H9 (cell line): ENCODE measurements at regions not wholly inside any gene's neighbourhood (a gene's known extent, or its start where the extent isn't known, plus 50 kb on each side); places are given as distances from the start of the nearest gene placed in this dataset.

ENCODE experiments used
- DNase-seq: peaks from one replicate; pipeline ENCODE4 v3.0.0-alpha.2; 2017
- H2AFZ ChIP-seq: one replicate; pipeline ENCODE4 v1.6.1; 2013; ENCODE audit warnings: mild to moderate bottlenecking, low read length, control low read depth, moderate library complexity
- H2AK5ac ChIP-seq: 2 replicates; pipeline ENCODE4 v1.6.1; 2013; ENCODE audit warnings: low read length, control low read depth, mixed read lengths; ENCODE audit not compliant: insufficient read length
- H2BK120ac ChIP-seq: one replicate; pipeline ENCODE4 v1.6.1; 2013; ENCODE audit warnings: low read depth, mild to moderate bottlenecking, low read length, control low read depth, inconsistent platforms; ENCODE audit not compliant: poor library complexity, severe bottlenecking
- H2BK12ac ChIP-seq: 2 replicates; pipeline ENCODE4 v1.6.1; 2013; ENCODE audit warnings: low read length, control low read depth, mixed read lengths, low read depth; ENCODE audit not compliant: insufficient read length
- H2BK15ac ChIP-seq: 2 replicates; pipeline ENCODE4 v1.6.1; 2013; ENCODE audit warnings: low read depth, low read length, control low read depth
- H2BK20ac ChIP-seq: one replicate; pipeline ENCODE4 v1.6.1; 2013; ENCODE audit warnings: low read depth, mild to moderate bottlenecking, low read length, control low read depth, inconsistent platforms; ENCODE audit not compliant: poor library complexity, severe bottlenecking
- H2BK5ac ChIP-seq: 2 replicates; pipeline ENCODE4 v1.6.1; 2013; ENCODE audit warnings: low read length, control low read depth, mixed read lengths; ENCODE audit not compliant: insufficient read length
- H3K14ac ChIP-seq: 2 replicates; pipeline ENCODE4 v1.6.1; 2013; ENCODE audit warnings: low read length, control low read depth; ENCODE audit not compliant: insufficient read depth
- H3K18ac ChIP-seq: 2 replicates; pipeline ENCODE4 v1.6.1; 2013; ENCODE audit warnings: low read depth, mild to moderate bottlenecking, mixed read lengths, low read length, control low read depth; ENCODE audit not compliant: insufficient read length
- H3K23ac ChIP-seq: 2 replicates; pipeline ENCODE4 v1.6.1; 2013; ENCODE audit warnings: low read length, control low read depth, mixed read lengths, low read depth; ENCODE audit not compliant: insufficient read length
- H3K23me2 ChIP-seq: 2 replicates; pipeline ENCODE4 v1.6.1; 2013; ENCODE audit warnings: low read depth, mild to moderate bottlenecking, mixed read lengths, low read length, control low read depth; ENCODE audit not compliant: insufficient read length, poor library complexity, severe bottlenecking
- H3K27ac ChIP-seq: 2 replicates; pipeline ENCODE4 v1.5.1; 2013; ENCODE audit warnings: low read length, control low read depth, mixed read lengths, low read depth; ENCODE audit not compliant: insufficient read length
- H3K27me3 ChIP-seq: 2 replicates; pipeline ENCODE4 v1.6.1; 2013; ENCODE audit warnings: low read length, control low read depth, inconsistent platforms; ENCODE audit not compliant: insufficient read depth
- H3K4ac ChIP-seq: 2 replicates; pipeline ENCODE4 v1.6.1; 2013; ENCODE audit warnings: low read depth, mild to moderate bottlenecking, control low read depth, inconsistent platforms, low read length, moderate library complexity
- H3K4me1 ChIP-seq: 2 replicates; pipeline ENCODE4 v1.6.1; 2013; ENCODE audit warnings: low read length, control low read depth, inconsistent platforms; ENCODE audit not compliant: insufficient read depth
- H3K4me2 ChIP-seq: 2 replicates; pipeline ENCODE4 v1.6.1; 2013; ENCODE audit warnings: low read length, control low read depth, mixed read lengths; ENCODE audit not compliant: insufficient read length, insufficient read depth
- H3K56ac ChIP-seq: 2 replicates; pipeline ENCODE4 v1.6.1; 2013; ENCODE audit warnings: low read depth, mild to moderate bottlenecking, mixed read lengths, low read length, control low read depth; ENCODE audit not compliant: insufficient read length
- H3K79me1 ChIP-seq: 2 replicates; pipeline ENCODE4 v1.6.1; 2013; ENCODE audit warnings: low read depth, mild to moderate bottlenecking, moderate library complexity, low read length, control low read depth, inconsistent platforms; ENCODE audit not compliant: insufficient read depth, poor library complexity, severe bottlenecking
- H3K79me2 ChIP-seq: 2 replicates; pipeline ENCODE4 v1.6.1; 2013; ENCODE audit warnings: low read length, control low read depth, inconsistent platforms; ENCODE audit not compliant: insufficient read depth
- H3K9ac ChIP-seq: 2 replicates; pipeline ENCODE4 v1.6.1; 2013; ENCODE audit warnings: low read length, control low read depth, mixed read lengths; ENCODE audit not compliant: insufficient read length; ENCODE audit errors: extremely low read depth
- H3K9me3 ChIP-seq: one replicate; pipeline ENCODE4 v1.6.1; 2013; ENCODE audit warnings: low read depth, low read length, inconsistent platforms; ENCODE audit not compliant: control insufficient read depth
- H3T11ph ChIP-seq: one replicate; pipeline ENCODE4 v1.6.1; 2013; ENCODE audit warnings: mild to moderate bottlenecking, low read length, control low read depth, inconsistent platforms
- H4K20me1 ChIP-seq: one replicate; pipeline ENCODE4 v1.6.1; 2013; ENCODE audit not compliant: control insufficient read depth, insufficient read length, insufficient read depth
- H4K5ac ChIP-seq: 2 replicates; pipeline ENCODE4 v1.6.1; 2013; ENCODE audit warnings: low read depth, mild to moderate bottlenecking, mixed read lengths, low read length, control low read depth; ENCODE audit not compliant: insufficient read length
- H4K8ac ChIP-seq: replicated peaks from 2 replicates; pipeline ENCODE4 v1.6.1; 2013; ENCODE audit warnings: low read length, control low read depth, mixed read lengths, low read depth; ENCODE audit not compliant: insufficient read length
- H4K91ac ChIP-seq: 2 replicates; pipeline ENCODE4 v1.6.1; 2013; ENCODE audit warnings: low read depth, mild to moderate bottlenecking, moderate library complexity, mixed read lengths, low read length, control low read depth; ENCODE audit not compliant: insufficient read length
- H3K27ac Mint-ChIP-seq, 3 experiments: 2 replicates in 2 of 3; 3 replicates in 1 of 3; pipeline ENCODE4 v1.8.0; 2020 to 2021; ENCODE audit warnings: mixed read lengths in 3 of 3, mild to moderate bottlenecking in 1 of 3, moderate library complexity in 1 of 3
- H3K27me3 Mint-ChIP-seq: 2 replicates; pipeline ENCODE4 v1.8.0; 2021; ENCODE audit warnings: low read depth, mild to moderate bottlenecking, moderate library complexity, mixed read lengths
- H3K36me3 Mint-ChIP-seq, 3 experiments: 2 replicates in 2 of 3; 3 replicates in 1 of 3; pipeline ENCODE4 v1.8.0; 2020 to 2021; ENCODE audit warnings: low read depth in 3 of 3, mixed read lengths in 3 of 3; ENCODE audit not compliant: insufficient read depth in 1 of 3
- H3K4me1 Mint-ChIP-seq, 2 experiments: 2 replicates each; pipeline ENCODE4 v1.8.0; 2020; ENCODE audit warnings: mixed read lengths in 2 of 2
- H3K4me3 Mint-ChIP-seq, 2 experiments: 2 replicates in 1 of 2; 3 replicates in 1 of 2; pipeline ENCODE4 v1.8.0; 2020 to 2021; ENCODE audit warnings: mild to moderate bottlenecking in 2 of 2, mixed read lengths in 2 of 2, moderate library complexity in 1 of 2
- H3K9me3 Mint-ChIP-seq, 2 experiments: 2 replicates in 1 of 2; 3 replicates in 1 of 2; pipeline ENCODE4 v1.8.0; 2020; ENCODE audit warnings: mild to moderate bottlenecking in 2 of 2, mixed read lengths in 2 of 2, moderate library complexity in 1 of 2
- WGBS: extraction: QIAGEN DNeasy Blood & Tissue Kit; methylation state at CpG from one replicate; pipeline ENCODE4 v1.1.7; 2013; ENCODE audit warnings: missing lambda C conversion rate, low lambda C conversion rate, mixed read lengths; ENCODE audit not compliant: insufficient read length; ENCODE audit errors: extremely low coverage; 5-methylcytosine and 5-hydroxymethylcytosine counted together
- TF ChIP-seq, protein P1 (sequence below): fragments of 200-600 bp; sonication (generic); conservative IDR thresholded peaks from 3 replicates; pipeline ENCODE4 v1.8.0; 2021; ENCODE audit warnings: antibody characterized with exemption, mild to moderate bottlenecking

DNA sequence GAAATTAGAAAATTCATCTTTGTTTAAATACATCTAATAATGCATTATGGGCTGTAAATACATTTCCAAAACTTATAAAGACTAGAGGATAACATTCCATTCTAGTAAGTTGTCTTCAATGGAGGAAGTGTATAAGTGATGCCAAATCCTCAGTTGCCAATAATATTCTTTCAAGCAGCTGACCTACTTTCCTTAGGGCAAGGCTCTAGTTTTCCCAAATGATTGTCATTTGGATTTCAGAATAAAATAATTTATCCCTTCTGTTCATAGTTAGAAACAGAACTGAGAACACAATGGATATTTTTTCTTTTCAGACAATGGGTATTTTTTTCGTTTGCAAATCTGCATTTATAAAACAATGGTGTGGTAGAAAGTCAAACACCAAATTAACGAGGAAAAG is 354.9 kb upstream of the ADAMTS5 start:
- Histone ChIP-seq H2BK15ac (no peak overlapping the region), H3K9me3 (no peaks in the 10 kb centered on the region), H3K14ac (no peak overlapping the region), H3K18ac (no peak overlapping the region), H2AK5ac (no peak overlapping the region), H3K4ac (no peak overlapping the region), H4K8ac (no peak overlapping the region), H3K79me2 (no peaks in the 10 kb centered on the region), H2BK20ac (no peak overlapping the region), H3K4me1 (no peaks in the 10 kb centered on the region), H3K4me2 (no peak overlapping the region), H3K23ac (no peak overlapping the region), H2BK5ac (no peak overlapping the region), H4K5ac (no peak overlapping the region), H3K56ac (no peak overlapping the region), H3K23me2 (no peaks in the 10 kb centered on the region), H2AFZ (no peak overlapping the region), H3K9ac (no peak overlapping the region), H3K79me1 (no peaks in the 10 kb centered on the region), H2BK120ac (no peak overlapping the region), H3K27me3 (no peaks in the 10 kb centered on the region), H4K20me1 (no peaks in the 10 kb centered on the region), H4K91ac (no peak overlapping the region), H3T11ph (no peak overlapping the region), H2BK12ac (no peak overlapping the region), H3K27ac (no peak overlapping the region)
- no peak overlapping the region for H3K27ac Mint-ChIP-seq
- no peaks in the 10 kb centered on the region for H3K27me3 Mint-ChIP-seq
- H3K4me3 Mint-ChIP-seq = no peak overlapping the region
- peaks cover 4 to 9% of the 10 kb centered on the region in 2 experiments; a peak in 3 of 4 replicates for H3K4me1 Mint-ChIP-seq
- TF ChIP-seq, protein P1, sequence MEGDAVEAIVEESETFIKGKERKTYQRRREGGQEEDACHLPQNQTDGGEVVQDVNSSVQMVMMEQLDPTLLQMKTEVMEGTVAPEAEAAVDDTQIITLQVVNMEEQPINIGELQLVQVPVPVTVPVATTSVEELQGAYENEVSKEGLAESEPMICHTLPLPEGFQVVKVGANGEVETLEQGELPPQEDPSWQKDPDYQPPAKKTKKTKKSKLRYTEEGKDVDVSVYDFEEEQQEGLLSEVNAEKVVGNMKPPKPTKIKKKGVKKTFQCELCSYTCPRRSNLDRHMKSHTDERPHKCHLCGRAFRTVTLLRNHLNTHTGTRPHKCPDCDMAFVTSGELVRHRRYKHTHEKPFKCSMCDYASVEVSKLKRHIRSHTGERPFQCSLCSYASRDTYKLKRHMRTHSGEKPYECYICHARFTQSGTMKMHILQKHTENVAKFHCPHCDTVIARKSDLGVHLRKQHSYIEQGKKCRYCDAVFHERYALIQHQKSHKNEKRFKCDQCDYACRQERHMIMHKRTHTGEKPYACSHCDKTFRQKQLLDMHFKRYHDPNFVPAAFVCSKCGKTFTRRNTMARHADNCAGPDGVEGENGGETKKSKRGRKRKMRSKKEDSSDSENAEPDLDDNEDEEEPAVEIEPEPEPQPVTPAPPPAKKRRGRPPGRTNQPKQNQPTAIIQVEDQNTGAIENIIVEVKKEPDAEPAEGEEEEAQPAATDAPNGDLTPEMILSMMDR = no peak
- peaks cover 1 to 7% of the 10 kb centered on the region in 2 experiments; a peak in 2 of 5 replicates for H3K9me3 Mint-ChIP-seq
- no CpG with 5 or more reads among the region's 2 CpGs for WGBS
- H3K36me3 Mint-ChIP-seq = peaks cover 0 to 6% (median 0%) of the 10 kb centered on the region in 3 experiments; a peak in 3 of 7 replicates
- DNase-seq = no peak
